ENCODE measurements at regions not wholly inside any gene's neighbourhood (a gene's known extent, or its start where the extent isn't known, plus 50 kb on each side); places are given as distances from the start of the nearest gene placed in this dataset.

DNA sequence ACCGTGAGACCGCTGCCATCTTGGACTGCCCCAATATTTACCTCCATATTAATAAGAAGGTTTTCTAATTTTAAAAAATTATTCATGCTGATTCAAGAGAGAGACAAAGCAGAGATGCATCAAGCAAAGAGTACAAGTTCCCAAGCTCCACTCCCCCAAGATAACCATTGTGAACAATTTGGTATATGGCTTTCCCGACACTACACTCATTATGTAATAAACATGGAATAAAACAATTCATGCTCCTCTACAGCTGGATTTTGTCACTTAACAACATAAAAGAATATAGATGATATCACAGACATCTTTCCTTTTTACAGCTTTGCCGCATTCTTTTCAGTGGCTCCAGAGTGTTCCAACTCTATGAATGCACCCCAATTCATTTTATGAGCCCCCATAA, 307.6 kb downstream of the FGFR2 start:
- no peak overlapping the region for H3K4me3 ChIP-seq
- no peak overlapping the region for H3K27ac ChIP-seq
- DNase-seq (ENCODE audit: low spot score) = no peak
- TF ChIP-seq, protein P1, sequence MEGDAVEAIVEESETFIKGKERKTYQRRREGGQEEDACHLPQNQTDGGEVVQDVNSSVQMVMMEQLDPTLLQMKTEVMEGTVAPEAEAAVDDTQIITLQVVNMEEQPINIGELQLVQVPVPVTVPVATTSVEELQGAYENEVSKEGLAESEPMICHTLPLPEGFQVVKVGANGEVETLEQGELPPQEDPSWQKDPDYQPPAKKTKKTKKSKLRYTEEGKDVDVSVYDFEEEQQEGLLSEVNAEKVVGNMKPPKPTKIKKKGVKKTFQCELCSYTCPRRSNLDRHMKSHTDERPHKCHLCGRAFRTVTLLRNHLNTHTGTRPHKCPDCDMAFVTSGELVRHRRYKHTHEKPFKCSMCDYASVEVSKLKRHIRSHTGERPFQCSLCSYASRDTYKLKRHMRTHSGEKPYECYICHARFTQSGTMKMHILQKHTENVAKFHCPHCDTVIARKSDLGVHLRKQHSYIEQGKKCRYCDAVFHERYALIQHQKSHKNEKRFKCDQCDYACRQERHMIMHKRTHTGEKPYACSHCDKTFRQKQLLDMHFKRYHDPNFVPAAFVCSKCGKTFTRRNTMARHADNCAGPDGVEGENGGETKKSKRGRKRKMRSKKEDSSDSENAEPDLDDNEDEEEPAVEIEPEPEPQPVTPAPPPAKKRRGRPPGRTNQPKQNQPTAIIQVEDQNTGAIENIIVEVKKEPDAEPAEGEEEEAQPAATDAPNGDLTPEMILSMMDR (IDR thresholded peaks at IDR 0.05) = no peak

DNA sequence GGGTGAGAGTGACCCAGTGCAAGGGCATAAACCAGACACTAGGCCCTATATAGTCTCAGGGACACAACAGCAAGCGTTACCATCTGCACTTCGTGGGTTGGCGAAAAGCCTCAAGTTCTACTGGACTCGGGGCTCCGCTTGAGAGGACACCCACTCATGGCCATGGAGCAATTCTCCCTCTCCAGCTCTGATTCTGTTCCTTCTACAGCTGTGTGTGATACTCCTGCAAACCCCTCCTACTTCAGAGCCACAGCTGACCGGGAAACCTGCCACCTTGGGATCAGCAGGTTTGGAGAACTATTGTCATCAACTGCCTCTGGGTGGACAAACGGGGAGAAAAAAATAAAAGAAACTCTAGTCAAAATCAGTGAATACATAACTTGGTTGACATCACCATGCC, 306.9 kb downstream of the FGFR2 start:
- Histone ChIP-seq H3K4me3 (no peak overlapping the region), H3K27ac (no peak overlapping the region)
- no peak for DNase-seq (ENCODE audit: low spot score)
- TF ChIP-seq, protein P1 (IDR thresholded peaks at IDR 0.05) = no peak

DNA sequence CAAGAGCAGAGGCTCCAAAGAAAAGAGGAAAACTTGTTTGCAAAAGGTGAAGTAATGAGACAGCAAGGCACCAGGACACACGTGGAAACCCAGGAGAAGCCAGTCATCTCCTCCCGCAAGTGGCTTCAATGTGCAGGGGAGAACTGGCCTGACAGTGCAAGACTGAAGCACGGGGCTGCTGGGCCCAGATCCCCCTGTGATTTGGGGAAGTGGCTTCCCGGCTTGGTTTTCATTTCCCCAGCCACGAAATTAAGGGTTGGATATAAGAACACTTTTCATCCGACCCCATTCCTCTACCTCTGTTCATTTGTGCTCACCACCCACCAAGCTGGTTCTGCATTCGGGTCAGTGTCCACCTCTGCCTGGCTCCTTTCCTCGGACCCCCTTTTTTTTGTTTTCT, 306.4 kb downstream of the FGFR2 start:
- TF ChIP-seq, protein P1 (IDR thresholded peaks at IDR 0.05) = no peak
- Histone ChIP-seq H3K27ac (no peak overlapping the region), H3K4me3 (no peak overlapping the region)
- no peak for DNase-seq (ENCODE audit: low spot score)

DNA sequence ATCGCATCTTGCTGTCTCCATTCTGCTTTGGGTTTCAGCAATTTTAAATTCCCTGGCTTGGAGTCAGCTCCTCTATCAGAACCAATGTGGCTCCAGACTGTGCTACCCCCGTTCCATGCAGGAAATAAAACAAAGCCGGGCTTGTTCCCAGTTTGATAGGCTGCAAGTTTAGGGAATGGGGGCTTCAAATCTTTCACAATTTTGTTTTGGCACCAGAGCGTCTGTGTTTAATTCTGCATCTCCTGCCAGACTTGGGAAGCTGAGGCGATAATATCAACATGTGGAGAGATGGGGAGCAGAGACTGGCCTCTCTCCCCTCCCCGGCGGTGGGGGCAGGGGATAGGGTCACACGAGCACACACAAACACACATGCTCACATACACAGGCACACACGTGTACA, 305.9 kb downstream of the FGFR2 start:
- TF ChIP-seq, protein P1 (IDR thresholded peaks at IDR 0.05) = no peak
- no peak overlapping the region for H3K27ac ChIP-seq
- DNase-seq (ENCODE audit: low spot score) = no peak
- no peak overlapping the region for H3K4me3 ChIP-seq

DNA sequence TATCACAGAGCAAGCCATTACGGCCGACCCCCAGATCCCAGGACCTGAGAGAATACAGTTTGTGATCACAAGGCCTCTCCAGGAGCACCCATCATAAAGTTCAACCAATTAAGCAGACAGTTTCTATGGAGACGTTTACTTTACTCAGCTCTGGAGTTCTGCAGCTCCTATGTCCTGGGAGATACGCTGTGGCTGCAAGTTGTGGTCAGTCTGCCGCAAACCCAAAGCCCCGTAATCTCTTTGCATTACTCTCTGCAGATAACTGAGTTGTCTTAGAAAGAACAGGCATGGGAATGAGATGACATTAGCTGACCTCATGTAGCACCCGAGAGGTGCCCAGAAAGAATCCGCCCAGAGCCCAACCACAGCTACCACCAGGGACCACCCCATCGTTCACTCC, 305.1 kb downstream of the FGFR2 start:
- no peak overlapping the region for H3K4me3 ChIP-seq
- DNase-seq (ENCODE audit: low spot score) = no peak
- TF ChIP-seq, protein P1 (IDR thresholded peaks at IDR 0.05) = no peak
- H3K27ac ChIP-seq = no peak overlapping the region

DNA sequence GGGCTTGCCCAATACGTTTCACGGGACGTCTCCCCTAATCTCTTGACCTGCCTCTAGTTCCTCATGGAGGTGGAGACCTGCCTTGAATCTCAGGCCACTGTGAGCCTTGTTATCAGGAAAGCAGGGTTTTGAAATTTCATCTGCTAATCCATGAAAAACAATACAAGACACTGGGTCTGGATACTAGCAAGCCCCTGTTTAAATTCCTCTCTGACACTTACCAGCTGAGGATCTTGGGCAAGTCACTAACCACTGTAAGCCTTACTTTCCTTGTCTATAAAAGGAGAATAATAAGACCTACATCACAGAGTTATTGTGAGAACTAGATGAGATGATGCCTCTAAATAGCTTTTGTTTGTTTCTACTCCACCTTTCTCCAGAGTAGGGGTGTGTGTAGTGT, 303.6 kb downstream of the FGFR2 start:
- Histone ChIP-seq H3K27ac (no peak overlapping the region), H3K4me3 (no peak overlapping the region)
- TF ChIP-seq, protein P1 (IDR thresholded peaks at IDR 0.05) = no peak
- no peak for DNase-seq (ENCODE audit: low spot score)

DNA sequence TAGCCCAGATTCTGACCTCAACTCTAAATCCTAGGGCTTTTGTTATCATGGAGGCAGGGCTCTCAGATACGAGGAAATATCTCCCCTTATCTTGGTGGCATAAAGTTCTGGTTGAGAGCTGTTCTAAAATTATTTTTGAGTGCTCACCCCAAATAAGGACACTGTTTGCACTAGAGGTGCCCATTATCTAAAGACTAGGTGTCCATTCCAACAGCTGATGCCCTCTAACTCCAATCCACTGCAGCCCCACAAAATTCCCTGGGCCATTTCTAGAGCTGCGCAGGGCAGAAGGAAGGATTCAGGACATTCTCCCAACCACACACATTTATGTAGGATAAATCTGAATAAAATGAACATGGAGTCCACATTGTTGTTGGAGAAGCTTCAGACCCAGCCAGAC, 301.9 kb downstream of the FGFR2 start:
- Histone ChIP-seq H3K4me3 (no peak overlapping the region), H3K27ac (no peak overlapping the region)
- DNase-seq (ENCODE audit: low spot score) = no peak
- TF ChIP-seq, protein P1 (IDR thresholded peaks at IDR 0.05) = no peak
